Mucosa of descending colon (tissue), 3 donors: ENCODE measurements at regions not wholly inside any gene's neighbourhood (a gene's known extent, or its start where the extent isn't known, plus 50 kb on each side); places are given as distances from the start of the nearest gene placed in this dataset.

Experiments used
- ATAC-seq: fragments of 200-7000 bp; cut with Tn5 transposase; one replicate; pipeline ENCODE4 v1.9.1; 2020; ENCODE audit warnings: mild to moderate bottlenecking, moderate library complexity
- DNase-seq, 3 donors: peaks; one replicate each; pipeline ENCODE4 v3.0.0-alpha.2; 2020
- H3K36me3 ChIP-seq: fragments of 200-600 bp; one replicate; pipeline ENCODE4 v1.8.0; 2021; ENCODE audit warnings: low read depth, mild to moderate bottlenecking
- H3K4me1 ChIP-seq: fragments of 200-600 bp; one replicate; pipeline ENCODE4 v1.8.0; 2021; ENCODE audit warnings: low read depth, mild to moderate bottlenecking
- H3K4me3 ChIP-seq: fragments of 200-600 bp; one replicate; pipeline ENCODE4 v1.8.0; 2021; ENCODE audit warnings: mild to moderate bottlenecking
- H3K9me3 ChIP-seq: fragments of 200-600 bp; one replicate; pipeline ENCODE4 v1.8.0; 2021; ENCODE audit warnings: mild to moderate bottlenecking
- intact Hi-C, 2 donors: fragments of 100-400 bp; cut with DNase I in 1 of 2; cut with micrococcal nuclease in 1 of 2; formaldehyde crosslinking; loops; one replicate each; pipeline versions ENCODE4 v1.11.0 to v1.11.1; 2022; cut with DNase I, micrococcal nuclease
- TF ChIP-seq, protein P1 (sequence below): fragments of 200-600 bp; IDR thresholded peaks from one replicate; pipeline ENCODE4 v1.8.0; 2022; ENCODE audit warnings: antibody characterized with exemption, mild to moderate bottlenecking
- donor health status: DM: no; HTN: no; CAD: no; lungs with moderate emphysema.
- donor health status: DM: no; HTN: no; CAD: no.
- donor health status: DM: no; HTN: yes; CAD: no.

DNA sequence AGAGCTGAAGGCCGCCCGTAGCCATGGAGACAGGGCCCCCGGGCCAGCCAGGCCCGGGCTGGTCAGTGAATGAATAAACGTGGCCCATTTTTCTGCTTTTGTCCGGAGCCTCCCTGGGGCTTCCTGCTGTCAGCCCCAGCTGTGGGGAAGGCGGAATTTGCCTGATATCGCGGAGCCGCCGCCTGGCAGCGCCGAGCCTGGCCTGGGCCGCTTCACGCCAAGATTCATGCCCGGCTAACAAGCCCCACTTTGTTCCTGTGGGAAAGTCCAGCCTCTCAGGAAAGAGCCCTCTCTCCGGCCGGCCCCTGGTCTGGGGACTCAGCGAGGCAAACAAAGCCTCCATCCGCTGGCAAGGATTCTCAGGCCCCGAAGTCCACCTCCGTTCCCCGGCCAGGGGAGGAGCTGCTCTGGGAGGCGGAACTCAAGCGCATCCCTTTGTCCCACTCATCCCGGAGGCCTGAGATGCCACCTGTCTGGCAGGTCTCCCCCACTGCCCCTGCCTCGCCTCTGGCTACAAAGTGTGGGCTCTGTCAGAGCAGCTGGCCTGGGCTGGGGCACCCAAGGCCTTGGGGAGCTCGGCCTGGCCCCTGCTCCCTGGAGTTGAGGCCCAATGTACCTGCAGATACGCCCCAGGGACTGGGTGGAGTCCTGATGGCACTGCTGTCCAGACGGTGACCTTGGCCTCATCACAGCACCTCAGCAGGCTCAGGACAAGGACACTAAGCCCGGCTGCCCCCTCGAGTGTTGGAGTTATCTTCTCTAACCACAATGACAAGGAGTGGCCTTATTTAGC lies 51.6 kb upstream of the SLC6A11 start:
- DNase-seq, result no peak

DNA sequence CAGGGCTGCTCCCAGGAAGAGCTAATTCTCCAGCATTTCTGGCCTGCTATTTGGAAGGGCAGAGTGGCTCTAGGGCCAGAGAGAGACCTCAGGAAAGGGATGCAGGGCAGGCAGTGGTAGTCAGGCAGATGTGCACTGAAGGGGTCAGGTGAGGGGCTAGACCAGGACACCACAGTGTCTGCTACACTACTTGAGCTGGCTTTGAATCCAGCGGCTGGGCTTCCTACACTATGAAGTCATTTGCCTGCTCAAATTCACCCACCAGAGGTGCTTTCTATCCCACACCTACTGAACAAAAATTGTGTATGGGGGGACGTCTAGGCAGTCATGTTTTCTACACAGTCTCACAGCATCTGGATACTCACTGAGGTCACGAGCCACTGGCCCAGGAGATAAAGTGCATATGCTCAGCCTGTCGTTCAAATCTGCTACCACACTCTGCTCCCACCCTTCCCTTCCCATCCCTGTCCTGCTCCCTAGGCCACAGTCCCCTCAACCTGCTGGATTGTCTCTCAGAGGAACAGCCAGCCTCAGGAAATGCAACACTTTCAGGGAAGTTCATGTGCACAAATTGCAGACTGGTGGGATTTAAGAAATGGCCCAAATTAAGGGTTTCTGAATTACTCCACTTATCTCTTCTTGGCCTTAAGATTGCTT lies 49.9 kb upstream of the SLC6A11 start:
- Histone ChIP-seq H3K4me3 (no peak overlapping the region), H3K4me1 (no peaks in the 10 kb centered on the region), H3K36me3 (no peaks in the 10 kb centered on the region), H3K9me3 (no peaks in the 10 kb centered on the region)
- DNase-seq (no peak), ATAC-seq (no peak)
- intact Hi-C loops, result no loop called here
- TF ChIP-seq, protein P1, sequence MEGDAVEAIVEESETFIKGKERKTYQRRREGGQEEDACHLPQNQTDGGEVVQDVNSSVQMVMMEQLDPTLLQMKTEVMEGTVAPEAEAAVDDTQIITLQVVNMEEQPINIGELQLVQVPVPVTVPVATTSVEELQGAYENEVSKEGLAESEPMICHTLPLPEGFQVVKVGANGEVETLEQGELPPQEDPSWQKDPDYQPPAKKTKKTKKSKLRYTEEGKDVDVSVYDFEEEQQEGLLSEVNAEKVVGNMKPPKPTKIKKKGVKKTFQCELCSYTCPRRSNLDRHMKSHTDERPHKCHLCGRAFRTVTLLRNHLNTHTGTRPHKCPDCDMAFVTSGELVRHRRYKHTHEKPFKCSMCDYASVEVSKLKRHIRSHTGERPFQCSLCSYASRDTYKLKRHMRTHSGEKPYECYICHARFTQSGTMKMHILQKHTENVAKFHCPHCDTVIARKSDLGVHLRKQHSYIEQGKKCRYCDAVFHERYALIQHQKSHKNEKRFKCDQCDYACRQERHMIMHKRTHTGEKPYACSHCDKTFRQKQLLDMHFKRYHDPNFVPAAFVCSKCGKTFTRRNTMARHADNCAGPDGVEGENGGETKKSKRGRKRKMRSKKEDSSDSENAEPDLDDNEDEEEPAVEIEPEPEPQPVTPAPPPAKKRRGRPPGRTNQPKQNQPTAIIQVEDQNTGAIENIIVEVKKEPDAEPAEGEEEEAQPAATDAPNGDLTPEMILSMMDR, result no peak

More for the DNA sequence above, 51.6 kb upstream of the SLC6A11 start:
- intact Hi-C loops, result no loop called here
- Histone ChIP-seq H3K9me3 (no peaks in the 10 kb centered on the region), H3K36me3 (no peaks in the 10 kb centered on the region), H3K4me3 (no peak overlapping the region), H3K4me1 (no peaks in the 10 kb centered on the region)
- ATAC-seq, result no peak
- TF ChIP-seq, protein P1, result no peak
